Left ventricle myocardium inferior (tissue), 1 donor: ENCODE measurements at regions not wholly inside any gene's neighbourhood (a gene's known extent, or its start where the extent isn't known, plus 50 kb on each side); places are given as distances from the start of the nearest gene placed in this dataset.

Experiments
- DNase-seq: peaks from one replicate; pipeline ENCODE4 v3.0.0-alpha.2; 2020
- H3K27ac ChIP-seq: fragments of 200-600 bp; replicated peaks from 2 replicates; pipeline ENCODE4 v1.8.0; 2021
- H3K27me3 ChIP-seq: fragments of 200-600 bp; 2 replicates; pipeline ENCODE4 v1.8.0; 2021; ENCODE audit warnings: low read depth
- H3K36me3 ChIP-seq: fragments of 200-600 bp; 2 replicates; pipeline ENCODE4 v1.8.0; 2021
- H3K4me1 ChIP-seq: fragments of 200-600 bp; 2 replicates; pipeline ENCODE4 v1.8.0; 2021
- H3K4me3 ChIP-seq: fragments of 200-600 bp; 2 replicates; pipeline ENCODE4 v1.8.0; 2021; ENCODE audit warnings: mild to moderate bottlenecking, moderate library complexity
- H3K9me3 ChIP-seq: fragments of 200-600 bp; replicated peaks from 2 replicates; pipeline ENCODE4 v1.8.0; 2021
- CTCF ChIP-seq: fragments of 200-600 bp; IDR thresholded peaks from 2 replicates; pipeline ENCODE4 v1.8.0; 2021; ENCODE audit warnings: antibody characterized with exemption, mild to moderate bottlenecking, borderline replicate concordance
- intact Hi-C: fragments of 100-400 bp; cut with micrococcal nuclease; formaldehyde crosslinking; loops from one replicate; pipeline ENCODE4 v1.11.0; 2022
- donor health status: DM: no; HTN: yes; CAD: no; lungs with severe emphysema.

- Histone ChIP-seq H3K36me3 (no peaks in the 10 kb centered on the region), H3K4me1 (peaks cover 6% of the 10 kb centered on the region), H3K9me3 (no peaks in the 10 kb centered on the region), H3K27me3 (peaks cover 84% of the 10 kb centered on the region), H3K4me3 (no peak overlapping the region), H3K27ac (no peak overlapping the region)
- intact Hi-C loops = no loop called here
- DNase-seq = no peak
- no peak for TF ChIP-seq CTCF
Observed at GRCh38 chr10:42938351-42938750, 138.5 kb upstream of the RET start.

GRCh38 chr10:42939237-42939636 is 137.6 kb upstream of the RET start:
- intact Hi-C loops = no loop called here
- H3K27ac ChIP-seq = no peak overlapping the region
- H3K9me3 ChIP-seq = no peaks in the 10 kb centered on the region
- no peak for DNase-seq
- H3K4me3 ChIP-seq = no peak overlapping the region
- peaks cover 75% of the 10 kb centered on the region for H3K27me3 ChIP-seq
- H3K4me1 ChIP-seq = no peaks in the 10 kb centered on the region
- no peaks in the 10 kb centered on the region for H3K36me3 ChIP-seq
- TF ChIP-seq CTCF = no peak

- Histone ChIP-seq H3K4me1 (no peaks in the 10 kb centered on the region), H3K9me3 (no peaks in the 10 kb centered on the region), H3K36me3 (no peaks in the 10 kb centered on the region), H3K27ac (no peak overlapping the region), H3K27me3 (peaks cover 71% of the 10 kb centered on the region), H3K4me3 (no peak overlapping the region)
- DNase-seq = no peak
- intact Hi-C loops = no loop called here
- no peak for TF ChIP-seq CTCF
Observed at GRCh38 chr10:42939685-42940366, 137.0 kb upstream of the RET start.

GRCh38 chr10:42940487-42941294 is 136.2 kb upstream of the RET start:
- intact Hi-C loops = no loop called here
- Histone ChIP-seq H3K9me3 (no peaks in the 10 kb centered on the region), H3K27ac (no peak overlapping the region), H3K36me3 (no peaks in the 10 kb centered on the region), H3K4me3 (no peak overlapping the region), H3K4me1 (no peaks in the 10 kb centered on the region), H3K27me3 (peaks cover 66% of the 10 kb centered on the region)
- no peak for DNase-seq
- no peak for TF ChIP-seq CTCF

- Histone ChIP-seq H3K36me3 (no peaks in the 10 kb centered on the region), H3K4me3 (no peak overlapping the region), H3K27me3 (peaks cover 60% of the 10 kb centered on the region), H3K4me1 (no peaks in the 10 kb centered on the region), H3K9me3 (no peaks in the 10 kb centered on the region), H3K27ac (no peak overlapping the region)
- DNase-seq = no peak
- intact Hi-C loops = no loop called here
- no peak for TF ChIP-seq CTCF
Observed at GRCh38 chr10:42941295-42941644, 135.6 kb upstream of the RET start.
